HG03196 (cell line): ENCODE measurements at regions not wholly inside any gene's neighbourhood (a gene's known extent, or its start where the extent isn't known, plus 50 kb on each side); places are given as distances from the start of the nearest gene placed in this dataset.

ENCODE experiments used
- ATAC-seq: cut with Tn5 transposase; IDR thresholded peaks from one replicate; pipeline ENCODE4 v1.9.1; 2021; ENCODE audit not compliant: unreplicated experiment

DNA sequence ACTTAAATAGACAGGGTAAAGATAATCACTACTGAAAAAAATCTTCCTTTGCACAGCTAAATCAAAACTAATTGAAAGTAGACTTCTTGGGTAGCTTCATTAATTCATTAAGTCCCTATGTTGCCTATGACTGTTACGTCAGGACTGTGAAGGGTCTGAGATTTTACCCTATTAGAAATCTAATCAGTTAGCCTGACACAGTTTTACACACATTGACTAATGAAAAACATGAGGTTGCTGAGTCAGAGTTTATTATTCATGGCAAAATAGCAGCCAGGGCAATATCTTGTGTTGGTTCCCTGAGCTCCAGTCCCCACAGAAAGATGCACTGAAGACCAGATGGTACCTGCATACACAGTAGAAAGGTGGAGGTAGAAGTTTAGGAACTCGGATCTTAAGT is 262.5 kb upstream of the ZP4 start:
- no peak for ATAC-seq

DNA sequence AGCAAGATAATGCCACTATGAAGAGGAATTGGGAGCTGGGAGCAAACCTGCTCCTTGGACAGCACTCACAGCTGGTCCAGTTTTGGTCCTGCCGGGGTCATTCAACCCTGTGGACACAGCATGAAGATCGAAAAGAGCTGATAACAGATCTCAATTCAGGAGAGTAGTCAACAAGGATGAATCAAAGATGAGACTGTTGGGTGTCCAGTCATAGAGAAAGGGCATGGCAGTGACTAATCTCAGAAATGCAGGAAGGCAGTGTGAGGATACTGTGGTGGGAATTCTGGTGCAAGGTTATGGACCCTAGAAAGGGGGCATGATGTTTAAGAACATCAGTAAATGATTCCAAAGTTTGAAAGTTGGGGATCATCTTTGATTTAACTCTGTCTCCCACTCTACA is 261.4 kb upstream of the ZP4 start:
- no peak for ATAC-seq

DNA sequence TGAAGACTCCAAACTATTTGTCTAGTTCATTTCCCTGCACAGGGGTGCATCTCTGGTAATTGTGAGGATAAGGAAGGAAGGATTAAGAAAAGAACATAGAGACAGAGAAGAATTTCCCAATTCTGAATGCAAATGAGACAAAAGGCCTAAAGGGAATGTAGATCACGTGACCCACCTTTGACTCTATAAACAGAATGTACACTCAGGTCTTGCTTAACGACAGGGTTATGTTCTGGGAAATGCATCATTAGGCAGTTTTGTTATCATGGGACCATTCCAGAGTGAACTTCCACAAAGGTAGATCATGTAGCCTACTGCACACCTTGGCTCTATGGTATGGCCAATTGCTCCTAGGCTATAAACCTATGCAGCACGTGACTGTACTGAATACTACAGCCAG is 252.3 kb upstream of the ZP4 start:
- no peak for ATAC-seq

DNA sequence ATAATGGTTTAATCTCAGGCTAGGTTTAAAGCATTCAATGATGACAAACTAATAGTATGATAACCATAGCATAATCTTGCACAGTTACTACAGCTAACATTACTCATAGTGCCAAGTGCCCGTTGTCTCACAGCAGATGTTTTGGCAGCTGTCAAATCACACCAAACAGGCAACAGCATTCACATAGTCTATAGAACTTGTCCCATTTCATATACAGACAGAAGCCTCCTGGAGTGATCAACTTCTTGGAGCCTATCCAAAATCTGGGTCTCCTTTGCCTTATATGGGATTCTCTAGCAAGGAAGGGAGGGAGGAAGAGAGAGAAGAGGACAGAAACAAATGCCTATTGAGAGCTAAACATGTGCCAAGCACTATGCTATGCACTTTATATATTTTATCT is 250.6 kb upstream of the ZP4 start:
- ATAC-seq = no peak

DNA sequence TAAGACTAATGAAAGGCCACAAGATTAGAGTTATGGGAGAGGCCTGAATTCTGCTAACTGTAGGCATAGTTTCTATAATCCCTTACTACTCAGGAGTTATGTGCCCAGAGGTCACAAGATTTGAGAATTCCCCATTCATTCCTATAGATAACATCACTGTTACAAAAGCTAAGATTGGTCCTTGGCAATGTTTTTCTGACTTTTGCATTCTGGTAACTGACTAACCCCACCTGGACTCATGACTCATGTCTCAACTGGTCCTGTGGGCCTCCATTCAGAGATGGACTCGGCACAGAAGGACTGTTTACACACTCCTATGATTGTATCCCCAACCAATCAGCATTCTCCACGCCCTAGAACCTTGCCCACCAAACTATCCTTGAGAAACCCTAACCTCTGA is 249.0 kb upstream of the ZP4 start:
- no peak for ATAC-seq

DNA sequence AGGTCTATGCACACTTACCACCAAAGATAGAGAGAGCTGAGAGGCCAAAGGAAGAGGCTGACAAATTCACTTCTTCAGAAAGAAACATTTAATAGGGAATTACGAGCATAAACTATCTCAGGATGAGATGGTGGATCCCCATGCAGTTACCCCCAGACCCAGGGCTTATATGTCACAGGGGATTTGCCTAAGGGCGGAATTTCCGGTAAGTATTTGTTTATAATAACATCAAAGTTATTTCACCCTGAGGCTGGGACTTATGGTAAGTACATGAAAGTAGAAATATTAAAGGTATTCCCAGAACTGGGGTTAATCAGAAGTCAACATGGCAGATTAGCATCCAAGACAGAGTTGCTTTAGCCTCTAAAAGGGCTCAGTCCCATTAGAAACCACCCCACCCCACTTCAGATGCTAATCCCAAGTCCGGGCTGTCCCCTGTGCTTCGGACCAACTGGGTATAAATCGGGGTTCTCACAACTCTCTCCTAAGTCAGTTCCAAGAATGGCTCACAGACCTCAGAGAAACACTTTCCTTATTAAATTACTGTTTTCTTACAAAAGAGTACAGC is 247.4 kb upstream of the ZP4 start:
- no peak for ATAC-seq

DNA sequence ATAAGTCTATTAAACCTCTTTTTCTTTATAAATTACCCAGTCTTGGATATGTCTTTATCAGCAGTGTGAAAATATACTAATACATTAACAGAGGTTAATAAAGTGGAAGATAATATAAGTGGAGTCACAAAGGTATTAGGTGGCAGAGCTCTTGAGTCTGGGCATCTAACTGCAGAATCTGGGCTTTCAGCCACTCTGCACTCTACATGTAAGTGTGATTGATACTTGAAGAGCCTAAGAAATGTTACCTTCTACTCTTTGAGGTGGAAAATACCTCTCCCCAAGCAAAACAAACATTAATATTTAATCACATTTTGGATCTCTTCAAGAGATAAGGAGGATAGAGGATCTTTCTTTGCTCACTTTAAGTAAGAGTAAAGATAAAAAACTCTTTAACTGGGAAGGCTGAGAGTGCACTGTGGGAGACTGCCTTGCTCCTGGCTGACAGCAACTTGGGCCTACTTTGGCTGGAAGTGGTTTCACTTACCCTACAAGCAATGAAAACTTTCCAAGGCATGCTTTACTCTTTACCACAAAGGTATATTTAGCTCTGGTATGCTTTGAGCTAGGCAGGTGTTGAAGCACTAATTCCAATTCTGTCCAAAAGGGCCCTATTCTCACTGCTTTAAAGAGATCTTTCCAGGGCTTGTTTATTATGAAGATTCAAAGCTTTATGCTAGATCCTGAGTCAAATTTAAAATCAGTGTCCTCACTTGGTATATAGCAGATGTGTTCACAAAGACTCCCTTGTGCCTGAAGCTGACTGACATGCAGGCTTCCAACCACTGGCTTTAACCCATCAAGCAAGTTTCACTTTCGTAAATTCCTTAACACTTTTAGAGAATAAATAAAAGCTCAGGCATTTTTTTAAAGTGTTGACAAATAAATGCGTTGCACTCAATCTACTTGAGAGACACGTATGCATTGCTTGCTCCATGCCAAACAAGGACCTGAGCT is 245.3 kb upstream of the ZP4 start:
- no peak for ATAC-seq

DNA sequence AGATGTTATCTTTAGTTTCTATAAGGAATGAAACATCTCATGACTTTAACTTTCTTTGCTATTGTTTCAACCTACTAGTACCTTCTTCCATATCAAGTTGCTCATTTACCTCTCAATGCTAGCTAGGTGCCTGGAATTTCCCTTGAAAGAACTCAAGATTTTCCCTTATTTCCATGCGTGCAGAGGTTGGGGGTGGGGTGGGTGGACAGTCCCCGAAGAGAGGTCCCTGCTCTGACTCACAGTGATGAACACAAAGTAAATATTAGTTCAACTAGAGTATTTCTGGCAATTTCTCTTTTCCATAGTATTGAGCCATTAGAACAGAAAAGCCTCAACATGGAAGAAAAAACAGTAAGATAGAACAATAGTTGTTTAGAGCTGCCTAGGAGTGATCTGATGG is 239.0 kb upstream of the ZP4 start:
- no peak for ATAC-seq

DNA sequence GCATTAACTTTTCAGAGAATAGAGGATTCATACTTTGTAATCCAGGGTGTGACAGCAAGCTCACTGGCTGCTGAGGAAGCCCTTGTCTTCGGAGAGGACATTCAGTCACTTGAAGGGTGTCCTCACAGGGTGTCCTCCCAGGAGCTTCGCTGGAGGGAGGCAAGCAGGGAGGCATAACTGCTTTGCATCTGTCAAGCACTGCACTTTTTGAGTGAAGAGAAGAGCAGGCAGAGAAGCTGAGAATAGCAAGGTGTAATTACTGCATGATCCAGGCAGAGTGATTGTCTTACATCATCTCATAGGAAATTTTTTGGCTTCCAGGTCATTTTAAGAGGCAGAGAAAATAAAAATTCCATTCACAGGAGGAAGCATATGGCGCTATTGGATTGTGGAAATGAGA is 232.5 kb upstream of the ZP4 start:
- no peak for ATAC-seq

DNA sequence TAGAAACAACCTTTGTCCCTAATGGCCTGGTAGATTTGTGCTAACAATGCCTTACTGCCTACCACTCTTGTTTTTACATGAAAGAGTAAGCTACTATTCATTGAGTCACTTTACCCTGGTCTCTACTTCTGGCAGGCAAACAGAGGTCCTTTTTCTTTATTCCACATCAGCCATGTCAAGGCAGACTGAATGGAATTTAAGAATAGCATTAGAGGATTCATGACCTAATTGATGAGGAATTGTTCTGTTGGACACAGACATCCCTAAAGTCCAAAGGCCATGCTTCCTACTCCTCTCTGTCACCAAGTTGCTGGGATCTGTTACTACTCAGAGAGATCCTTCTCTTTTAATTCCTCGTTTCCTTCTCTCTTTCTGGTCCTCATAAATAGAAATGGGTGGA is 229.1 kb upstream of the ZP4 start:
- ATAC-seq = no peak

DNA sequence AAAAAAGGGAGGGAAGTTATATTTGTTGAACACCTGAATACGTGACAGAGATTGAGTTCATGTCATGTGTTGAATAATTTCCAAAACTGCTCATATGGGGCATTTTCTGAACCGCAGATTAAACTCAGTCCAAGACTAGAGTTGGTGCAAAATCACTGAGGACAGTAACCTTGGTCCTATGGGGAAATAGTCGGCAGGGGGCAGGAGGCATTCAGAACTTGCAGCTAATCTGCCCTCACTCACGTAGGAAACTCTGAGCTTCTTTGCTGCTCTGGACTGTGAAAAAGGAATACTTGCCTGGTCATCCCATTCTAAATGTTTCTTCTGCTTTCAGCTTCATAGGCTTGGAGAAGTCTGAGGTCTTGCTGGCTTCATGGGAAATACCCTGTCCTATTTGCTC is 228.3 kb upstream of the ZP4 start:
- ATAC-seq = no peak

DNA sequence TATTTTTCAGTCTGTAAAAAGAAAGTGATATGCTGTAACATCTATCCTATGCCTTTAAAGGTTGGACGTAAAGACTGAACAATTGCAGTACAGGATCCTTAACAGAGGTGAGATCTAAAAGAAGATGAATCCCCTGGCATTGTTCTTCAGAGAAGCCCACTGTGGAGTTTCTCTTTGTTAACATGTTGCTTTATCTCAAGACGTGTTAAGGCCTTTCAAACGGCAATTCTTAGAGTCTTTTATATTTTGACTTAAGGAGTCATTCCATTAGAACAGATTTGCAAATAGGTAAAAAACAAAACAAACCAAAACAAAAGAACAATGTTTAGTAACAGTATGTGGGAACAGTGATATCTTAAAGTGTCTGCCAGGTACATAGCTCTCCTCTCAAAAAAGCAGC is 225.1 kb upstream of the ZP4 start:
- ATAC-seq = no peak

DNA sequence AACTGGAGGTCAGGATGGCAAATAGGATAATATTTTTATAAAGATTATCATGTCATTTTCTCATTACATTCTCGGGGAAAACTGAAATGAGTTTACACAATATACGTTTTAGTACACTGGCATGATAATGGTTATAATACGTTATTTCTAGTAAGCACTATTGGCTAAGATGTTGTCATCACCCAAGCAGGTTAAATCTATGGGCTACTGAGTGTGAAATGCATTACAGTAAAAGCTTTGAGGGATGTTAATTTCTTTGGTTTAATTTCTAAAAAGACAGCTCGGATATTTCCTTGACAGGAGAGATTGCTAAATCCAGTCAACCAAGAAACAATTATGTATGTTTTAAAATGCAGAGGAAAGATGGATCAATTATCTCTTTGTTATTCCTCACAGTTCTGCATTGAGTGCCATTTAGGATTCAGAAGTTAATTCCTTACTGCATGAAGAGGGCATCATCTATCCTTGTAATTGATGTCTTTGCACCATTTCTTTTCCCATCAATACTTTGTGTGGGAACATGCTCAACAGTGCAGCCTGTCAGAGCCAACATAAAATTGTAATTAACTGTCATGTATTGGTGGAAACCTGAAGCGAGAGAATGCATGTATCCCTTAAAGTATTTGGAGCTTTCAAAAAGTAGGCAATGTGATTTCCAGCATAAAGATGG is 222.4 kb upstream of the ZP4 start:
- ATAC-seq = no peak

DNA sequence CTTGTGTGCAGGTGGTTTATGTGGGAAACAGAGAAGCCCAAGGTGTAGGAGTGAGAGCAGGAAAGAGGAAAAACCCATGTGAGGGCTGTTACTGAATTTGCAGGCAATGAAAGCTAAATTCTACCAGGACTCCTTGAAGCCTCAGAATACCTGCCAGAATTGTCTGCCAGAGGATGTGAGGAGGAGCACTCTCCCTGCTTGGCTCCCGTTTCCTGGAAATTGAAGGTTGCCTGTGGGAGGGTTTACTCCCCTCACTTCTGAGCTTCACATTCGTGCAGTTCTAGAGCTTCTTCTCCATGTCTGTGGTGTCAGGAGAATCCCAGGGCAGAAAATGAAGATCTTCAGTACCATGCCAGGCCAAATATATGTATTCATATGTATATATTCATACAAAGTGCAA is 220.8 kb upstream of the ZP4 start:
- no peak for ATAC-seq

DNA sequence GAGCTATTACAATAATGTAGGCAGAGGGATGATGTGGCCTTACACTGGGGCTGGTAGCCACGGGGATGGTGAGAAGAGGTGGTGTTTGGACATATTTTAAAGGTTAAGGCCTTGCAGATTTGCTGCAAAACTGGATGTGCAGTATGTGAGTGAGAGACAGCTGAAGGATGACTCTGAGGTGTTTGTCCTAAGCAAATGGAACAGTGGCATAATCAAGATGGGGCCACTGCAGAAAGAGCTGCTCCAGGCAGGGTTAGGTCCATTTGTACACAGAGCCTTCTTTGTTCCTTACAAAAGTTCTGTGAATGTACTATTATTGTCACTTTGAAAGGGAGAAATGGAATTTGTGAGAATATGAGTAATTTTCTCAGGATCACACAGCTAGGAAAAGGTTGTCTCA is 220.4 kb upstream of the ZP4 start:
- no peak for ATAC-seq

DNA sequence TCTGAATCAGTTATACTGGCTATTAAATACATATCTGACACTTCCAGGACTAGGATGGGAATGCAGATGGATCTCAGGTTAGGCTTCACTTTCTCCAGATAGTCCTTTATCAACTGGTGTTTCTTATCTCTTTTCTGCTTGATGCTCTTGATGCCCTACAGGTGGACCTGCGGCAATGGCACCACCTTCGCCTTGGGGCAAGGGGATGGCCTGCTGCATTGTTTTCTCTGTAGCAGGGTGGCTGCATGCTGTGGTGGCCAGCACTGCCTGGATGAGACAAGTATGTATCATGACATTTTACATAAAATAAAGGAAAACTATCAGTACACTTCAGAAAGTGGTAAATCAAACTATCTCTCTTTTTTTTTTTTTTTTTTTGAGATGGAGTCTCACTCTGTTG is 217.7 kb upstream of the ZP4 start:
- ATAC-seq = no peak

DNA sequence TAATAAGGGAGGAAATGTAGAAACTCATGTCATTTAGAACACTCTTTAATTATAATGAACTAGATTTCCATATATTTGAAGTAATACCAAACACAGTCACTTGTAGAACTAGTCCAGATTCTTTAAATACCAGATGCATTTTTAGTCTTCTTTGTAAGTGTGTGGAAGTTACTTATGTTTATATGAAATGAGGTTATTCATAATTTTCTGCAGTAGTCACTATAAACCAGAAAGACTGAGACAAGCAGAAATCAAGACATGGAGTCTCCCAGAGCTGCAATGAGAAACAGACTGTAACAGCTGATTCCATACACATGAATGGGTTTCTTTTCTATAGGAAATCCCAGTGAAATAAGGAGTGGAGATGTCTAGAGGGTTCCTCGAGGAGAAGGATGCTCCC is 216.6 kb upstream of the ZP4 start:
- no peak for ATAC-seq

DNA sequence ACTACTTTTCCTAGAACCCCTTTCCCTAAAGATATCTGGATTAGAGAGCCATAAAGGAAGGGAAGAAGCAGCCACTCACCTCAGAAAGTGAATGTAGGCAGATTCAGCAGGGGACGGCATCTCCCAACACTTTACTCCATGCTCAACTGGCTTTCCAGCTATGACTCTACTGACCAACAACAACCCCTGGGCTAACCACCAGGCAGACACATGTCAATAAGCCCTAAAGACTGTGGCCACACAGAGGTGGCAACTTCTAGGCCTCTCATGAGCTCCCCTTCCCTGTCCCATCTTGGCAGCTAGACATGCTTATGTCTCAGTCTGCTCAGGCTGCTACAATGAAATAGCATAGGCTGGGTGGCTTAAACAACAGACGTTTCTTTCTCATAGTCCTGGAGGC is 214.0 kb upstream of the ZP4 start:
- ATAC-seq = no peak

DNA sequence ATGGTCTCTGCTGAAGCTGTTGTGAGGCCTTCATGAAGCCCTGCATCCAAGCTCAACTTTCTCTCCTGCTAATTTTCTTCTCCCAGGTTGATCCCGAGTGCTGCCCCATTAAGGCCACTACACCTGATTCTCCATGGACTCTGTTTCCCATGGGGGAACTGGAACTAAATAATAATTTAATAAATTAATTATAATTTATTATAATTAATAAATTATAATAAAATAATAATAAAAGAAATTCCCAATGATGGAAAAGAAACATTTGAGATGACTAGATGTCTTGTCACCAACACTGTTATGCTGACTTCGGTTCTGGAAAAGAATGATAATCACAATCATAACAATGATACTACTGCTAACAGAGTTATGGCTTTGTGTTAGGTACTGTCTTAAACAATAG is 211.2 kb upstream of the ZP4 start:
- no peak for ATAC-seq

DNA sequence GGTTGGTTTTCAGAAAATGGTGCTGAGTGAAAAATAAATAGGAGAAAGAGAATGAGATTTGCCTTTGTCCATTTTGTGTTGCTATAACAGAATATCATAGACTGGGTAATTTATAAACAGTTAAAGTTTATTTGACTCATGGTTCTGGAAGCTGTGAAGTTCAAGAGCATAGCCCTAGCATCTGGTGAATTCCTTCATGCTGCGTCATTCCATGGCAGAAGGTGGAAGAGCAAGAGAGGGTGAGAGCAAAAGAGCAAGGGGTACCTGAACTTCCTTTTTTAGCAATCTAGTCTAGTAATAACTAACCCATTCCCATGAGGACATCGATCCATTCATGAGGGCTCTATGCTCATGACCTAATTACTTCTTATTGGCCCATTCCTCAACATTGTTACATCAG is 209.1 kb upstream of the ZP4 start:
- no peak for ATAC-seq

DNA sequence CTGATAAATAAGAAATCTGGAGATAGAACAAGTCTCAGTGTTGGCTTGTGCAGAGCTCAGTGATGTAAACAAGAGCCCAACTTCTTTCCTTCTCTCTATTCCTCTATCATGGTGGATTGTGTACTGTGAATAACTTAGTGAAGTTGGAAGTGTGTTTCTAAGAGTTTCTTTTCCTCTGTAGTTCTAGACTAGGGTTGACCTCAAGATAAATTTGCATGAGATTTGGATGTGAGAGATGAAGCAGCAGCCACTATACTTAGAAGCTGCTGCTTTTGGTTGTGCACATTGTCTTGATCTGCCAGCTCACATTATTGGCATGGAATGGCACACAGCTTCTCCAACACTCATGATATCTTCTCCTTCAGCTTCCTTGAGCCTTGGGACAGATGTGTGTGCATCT is 198.9 kb upstream of the ZP4 start:
- ATAC-seq = no peak

DNA sequence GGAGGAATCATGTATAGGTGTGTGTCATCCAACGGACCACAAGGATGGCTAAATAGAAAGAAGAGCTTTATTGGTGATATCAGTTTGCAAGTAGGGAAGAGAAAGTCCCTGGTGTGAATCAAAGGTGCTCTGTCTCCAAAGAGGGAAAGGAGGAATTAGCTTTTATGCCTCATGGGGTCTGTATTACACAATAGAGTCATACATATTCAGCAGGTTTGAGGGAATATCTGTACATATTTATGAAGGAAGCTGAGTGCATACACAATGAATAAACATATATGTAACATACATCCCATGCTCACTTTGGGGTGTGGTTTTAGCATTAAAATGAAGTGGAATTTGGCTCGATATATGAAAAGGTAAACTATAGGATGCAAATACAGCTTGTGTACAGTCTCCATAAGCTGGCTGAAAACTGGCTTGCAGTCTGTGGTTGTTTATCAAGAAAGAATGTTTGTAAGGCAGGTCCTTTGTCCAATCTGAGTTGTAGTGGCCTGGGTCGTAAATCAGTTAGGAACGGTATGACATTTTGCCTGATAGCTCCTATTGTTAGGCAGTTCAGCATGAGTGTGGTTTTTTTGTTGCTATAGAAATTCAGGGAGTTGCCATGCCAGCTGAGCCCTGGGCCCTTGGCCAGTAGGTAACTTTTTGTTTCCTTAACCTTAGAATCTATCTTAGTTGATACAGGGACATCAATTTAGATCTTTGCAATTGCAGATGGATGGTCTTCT is 198.0 kb upstream of the ZP4 start:
- no peak for ATAC-seq
